ENCODE measurements at regions not wholly inside any gene's neighbourhood (a gene's known extent, or its start where the extent isn't known, plus 50 kb on each side); places are given as distances from the start of the nearest gene placed in this dataset.

- TF ChIP-seq CTCF (IDR thresholded peaks at IDR 0.05; ENCODE audit: low read length) (no peak), EZH2 (optimal IDR thresholded peaks at IDR 0.05; ENCODE audit: low read depth, low read length) (no peak), EZH2phosphoT487 (IDR thresholded peaks at IDR 0.05; ENCODE audit: low read length) (no peak)
Measured at GRCh38 chr1:239700667-239701066, 314.3 kb downstream of the CHRM3 start.
